GM12874 (cell line): ENCODE measurements at regions not wholly inside any gene's neighbourhood (a gene's known extent, or its start where the extent isn't known, plus 50 kb on each side); places are given as distances from the start of the nearest gene placed in this dataset.

ENCODE experiments used
- CTCF ChIP-seq: IDR thresholded peaks from 2 replicates; pipeline ENCODE4 v1.5.1; 2011; ENCODE audit warnings: low read depth, mild to moderate bottlenecking, control low read depth, low read length, moderate library complexity; ENCODE audit not compliant: insufficient read depth

GRCh38 chr2:216994353-216994854 lies 134.5 kb upstream of the TNP1 start:
- no peak for TF ChIP-seq CTCF

GRCh38 chr2:216992056-216992675 lies 132.3 kb upstream of the TNP1 start:
- no peak for TF ChIP-seq CTCF

- no peak for TF ChIP-seq CTCF
Observed at GRCh38 chr2:216991563-216991962, 131.7 kb upstream of the TNP1 start.

GRCh38 chr2:216989340-216990129 lies 129.7 kb upstream of the TNP1 start:
- no peak for TF ChIP-seq CTCF

GRCh38 chr2:216987252-216987821 lies 127.5 kb upstream of the TNP1 start:
- TF ChIP-seq CTCF, result no peak

GRCh38 chr2:216985658-216986141 lies 125.8 kb upstream of the TNP1 start:
- TF ChIP-seq CTCF, result no peak

GRCh38 chr2:216984937-216985336 lies 125.1 kb upstream of the TNP1 start:
- no peak for TF ChIP-seq CTCF
